K562 (cell line): ENCODE measurements at regions not wholly inside any gene's neighbourhood (a gene's known extent, or its start where the extent isn't known, plus 50 kb on each side); places are given as distances from the start of the nearest gene placed in this dataset.

ENCODE experiments used
- ATAC-seq: fragments of 200-7000 bp; cut with Tn5 transposase; 3 replicates; pipeline ENCODE4 v1.9.1; 2020; ENCODE audit warnings: moderate library complexity
- BruUV-seq: library from RNA; stranded (reverse); fragments of 400-500 nt; replicated peaks from 2 replicates; lab custom pipeline; 2021; lab: Mats Ljungman, UMichigan
- CTCF ChIA-PET: fragments of 300-600 bp; formaldehyde crosslinking; extraction: SDS; loops from one replicate; lab custom pipeline; 2021; ENCODE audit warnings: low intra/inter-chr PET ratio; lab: Yijun Ruan, JAX
- POLR2A ChIA-PET: fragments of 300-600, 350-650 bp; sonication (Branson Sonifier 250); formaldehyde crosslinking; extraction: SDS; loops from one replicate; lab custom pipeline; 2021; ENCODE audit warnings: antibody characterized with exemption, inconsistent platforms; lab: Yijun Ruan, JAX
- DNase-seq, 4 experiments: peaks; one replicate each; pipeline versions ENCODE4 v3.0.0 to v3.0.0-alpha.2; 2011 to 2018; ENCODE audit warnings: low spot score in 3 of 4, mixed read lengths in 3 of 4; ENCODE audit errors: extremely low read depth in 1 of 4
- FAIRE-seq: peaks from 2 replicates; lab custom pipeline; 2011; peaks lifted over from hg19 to GRCh38; lab: Jason Lieb, UNC
- H2AFZ ChIP-seq: 2 replicates; pipeline ENCODE4 v1.6.0; 2011; ENCODE audit warnings: low read depth, low read length, control low read depth, inconsistent platforms
- H3K27ac ChIP-seq: fragments of 200-600 bp; 3 replicates; pipeline ENCODE4 v1.8.0; 2011; ENCODE audit warnings: low read depth, mild to moderate bottlenecking, control low read depth, inconsistent platforms, low read length, moderate library complexity, mixed read lengths; ENCODE audit errors: extremely low read depth
- H3K27me3 ChIP-seq, 2 experiments: fragments of 300-600 bp in 1 of 2; 2 replicates in 1 of 2; 3 replicates in 1 of 2; pipeline versions ENCODE4 v1.6.0 to v1.8.0; 2011; ENCODE audit warnings: inconsistent platforms in 2 of 2, low read length in 2 of 2, mild to moderate bottlenecking in 1 of 2, mixed read lengths in 1 of 2, moderate library complexity in 1 of 2; ENCODE audit not compliant: control insufficient read depth in 2 of 2, insufficient read depth in 2 of 2
- H3K36me3 ChIP-seq: fragments of 300-600 bp; 3 replicates; pipeline ENCODE4 v1.8.0; 2011; ENCODE audit warnings: mild to moderate bottlenecking, low read length, inconsistent platforms; ENCODE audit not compliant: control insufficient read depth, insufficient read depth
- H3K4me1 ChIP-seq, 2 experiments: fragments of 200-600 bp in 1 of 2; replicated peaks in 1 of 2; 2 replicates in 1 of 2; 3 replicates in 1 of 2; pipeline versions ENCODE4 v1.5.1 to v1.8.0; 2011; ENCODE audit warnings: inconsistent platforms in 2 of 2, low read length in 2 of 2, mild to moderate bottlenecking in 1 of 2, mixed read lengths in 1 of 2, moderate library complexity in 1 of 2; ENCODE audit not compliant: control insufficient read depth in 2 of 2, insufficient read depth in 2 of 2
- H3K4me2 ChIP-seq: 2 replicates; pipeline ENCODE4 v1.6.1; 2011; ENCODE audit warnings: low read length, control low read depth, inconsistent platforms, mixed read lengths; ENCODE audit not compliant: insufficient read depth
- H3K4me3 ChIP-seq: fragments of 200-600 bp; sonication (generic), shearing (Covaris generic); 2 replicates; pipeline ENCODE4 v1.5.1; 2016; ENCODE audit warnings: control low read depth, inconsistent platforms
- H3K79me2 ChIP-seq: fragments of 200-600 bp; 3 replicates; pipeline ENCODE4 v1.8.0; 2011; ENCODE audit warnings: low read length, inconsistent platforms; ENCODE audit not compliant: control insufficient read depth, insufficient read depth
- H3K9ac ChIP-seq, 2 experiments: 2 replicates each; pipeline versions ENCODE4 v1.6.0 to v1.6.1; 2011; ENCODE audit warnings: low read depth in 2 of 2, low read length in 2 of 2, control low read depth in 1 of 2, inconsistent platforms in 1 of 2, mild to moderate bottlenecking in 1 of 2, mixed read lengths in 1 of 2; ENCODE audit not compliant: insufficient read depth in 1 of 2
- H3K9me1 ChIP-seq: one replicate; pipeline ENCODE4 v1.6.0; 2011; ENCODE audit warnings: inconsistent platforms, mild to moderate bottlenecking, low read length, moderate library complexity; ENCODE audit not compliant: control insufficient read depth, insufficient read depth
- H3K9me3 ChIP-seq: replicated peaks from 2 replicates; pipeline ENCODE4 v1.5.1; 2011; ENCODE audit warnings: low read depth, low read length, inconsistent platforms; ENCODE audit not compliant: control insufficient read depth, insufficient read depth
- H4K20me1 ChIP-seq: replicated peaks from 2 replicates; pipeline ENCODE4 v1.6.1; 2011; ENCODE audit warnings: low read length, inconsistent platforms, mixed read lengths; ENCODE audit not compliant: control insufficient read depth, insufficient read depth
- ARNT ChIP-seq, 2 experiments: fragments of 450-650 bp; IDR thresholded peaks; 2 replicates each; pipeline ENCODE4 v1.6.1; 2016; ENCODE audit warnings: mild to moderate bottlenecking in 1 of 2
- CEBPG ChIP-seq, 3 experiments: fragments of 200-800 bp in 1 of 3; sonication (Bioruptor generic) in 1 of 3; sonication (generic) in 1 of 3; formaldehyde crosslinking in 1 of 3; IDR thresholded peaks in 2 of 3; conservative IDR thresholded peaks in 1 of 3; 2 replicates each; pipeline versions ENCODE4 v1.6.1 to v1.8.0; 2016 to 2022; ENCODE audit warnings: missing compliant biosample characterization in 2 of 3, missing genetic modification characterization in 2 of 3, mild to moderate bottlenecking in 1 of 3, missing genetic modification reagents in 1 of 3
- CSDE1 ChIP-seq, 2 experiments: fragments of 450-650 bp; IDR thresholded peaks; 2 replicates each; pipeline ENCODE4 v1.6.1; 2016; ENCODE audit warnings: mild to moderate bottlenecking in 1 of 2
- HDAC3 ChIP-seq: fragments of 450-650 bp; IDR thresholded peaks from 2 replicates; pipeline ENCODE4 v1.6.1; 2018; ENCODE audit warnings: borderline replicate concordance, mild to moderate bottlenecking, moderate library complexity; ENCODE audit not compliant: partially characterized antibody
- KDM1A ChIP-seq, 2 experiments: fragments of 450-650 bp; IDR thresholded peaks; 2 replicates each; pipeline ENCODE4 v1.6.1; 2016; ENCODE audit warnings: mild to moderate bottlenecking in 2 of 2
- KLF1 ChIP-seq: fragments of 450-650 bp; IDR thresholded peaks from 2 replicates; pipeline ENCODE4 v1.6.1; 2016; ENCODE audit warnings: missing genetic modification characterization, missing compliant biosample characterization
- NEUROD1 ChIP-seq: fragments of 150-350 bp; IDR thresholded peaks from 2 replicates; pipeline ENCODE4 v1.6.1; 2014; ENCODE audit warnings: borderline replicate concordance, low read length, low read depth; ENCODE audit not compliant: partially characterized antibody
- NR1H2 ChIP-seq: sonication (generic); formaldehyde crosslinking; IDR thresholded peaks from 2 replicates; pipeline ENCODE4 v1.4.0; 2020; ENCODE audit warnings: mild to moderate bottlenecking, missing genetic modification reagents
- PCBP2 ChIP-seq: fragments of 200-400 bp; formaldehyde crosslinking; IDR thresholded peaks from 2 replicates; pipeline ENCODE4 v1.6.1; 2018; ENCODE audit warnings: low read length, low read depth, mild to moderate bottlenecking, moderate library complexity; ENCODE audit not compliant: poor library complexity, severe bottlenecking
- POLR2AphosphoS5 ChIP-seq: IDR thresholded peaks from 2 replicates; pipeline ENCODE4 v1.6.1; 2011; ENCODE audit warnings: mild to moderate bottlenecking, low read depth, low read length, moderate library complexity; ENCODE audit not compliant: control insufficient read depth, insufficient read depth
- POLR2H ChIP-seq: IDR thresholded peaks from 2 replicates; pipeline ENCODE4 v1.6.1; 2016; ENCODE audit warnings: missing genetic modification characterization, low read depth, mild to moderate bottlenecking, control low read depth, missing compliant biosample characterization, moderate library complexity
- SMARCE1 ChIP-seq: fragments of 450-650 bp; IDR thresholded peaks from 2 replicates; pipeline ENCODE4 v1.7.1; 2016; ENCODE audit warnings: mild to moderate bottlenecking
- XRCC3 ChIP-seq: fragments of 450-650 bp; IDR thresholded peaks from 2 replicates; pipeline ENCODE4 v1.6.1; 2017; ENCODE audit warnings: mild to moderate bottlenecking, moderate library complexity
- ZKSCAN3 ChIP-seq: fragments of 250-450 bp; sonication (Bioruptor Pico); IDR thresholded peaks from 2 replicates; pipeline ENCODE4 v1.4.0; 2020
- ZNF263 ChIP-seq: sonication (generic); formaldehyde crosslinking; IDR thresholded peaks from 2 replicates; pipeline ENCODE4 v1.8.0; 2022; ENCODE audit warnings: mild to moderate bottlenecking, missing genetic modification reagents, borderline replicate concordance
- ZNF316 ChIP-seq: fragments of 450-650 bp; IDR thresholded peaks from 2 replicates; pipeline ENCODE4 v1.6.1; 2016
- ZNF324 ChIP-seq: fragments of 250-450 bp; sonication (Bioruptor Pico); IDR thresholded peaks from 2 replicates; pipeline ENCODE4 v1.4.0; 2020; ENCODE audit warnings: mild to moderate bottlenecking
- WGBS: fragments of 100-300 bp; shearing (Covaris generic); methylation state at CpG from one replicate; pipeline ENCODE4 v1.1.6; 2016; ENCODE audit warnings: low coverage, mixed read lengths; ENCODE audit not compliant: insufficient coverage; ENCODE audit errors: missing lambda C conversion rate; 5-methylcytosine and 5-hydroxymethylcytosine counted together
- in situ Hi-C: fragments of 300-500 bp; cut with MboI; formaldehyde crosslinking; loops from 4 replicates; pipeline ENCODE4 v1.15.0; 2018; ENCODE audit warnings: inconsistent platforms, mixed read lengths
- intact Hi-C: fragments of 100-400 bp; cut with micrococcal nuclease; formaldehyde crosslinking; loops from 2 replicates; pipeline ENCODE4 v1.14.2; 2022
- TF ChIP-seq, protein P1 (sequence below): fragments of 250-450 bp; sonication (Bioruptor Pico); IDR thresholded peaks from 2 replicates; pipeline ENCODE4 v1.8.0; 2021; ENCODE audit warnings: moderate library complexity, mild to moderate bottlenecking, inconsistent platforms
- TF ChIP-seq, protein P2 (sequence below): sonication (generic); formaldehyde crosslinking; IDR thresholded peaks from 2 replicates; pipeline ENCODE4 v1.4.0; 2020; ENCODE audit warnings: mild to moderate bottlenecking, missing genetic modification reagents
- TF ChIP-seq, protein P3 (sequence below): fragments of 450-650 bp; IDR thresholded peaks from one replicate; pipeline ENCODE4 v1.6.1; 2018; ENCODE audit warnings: mild to moderate bottlenecking, moderate library complexity; ENCODE audit not compliant: partially characterized antibody

DNA sequence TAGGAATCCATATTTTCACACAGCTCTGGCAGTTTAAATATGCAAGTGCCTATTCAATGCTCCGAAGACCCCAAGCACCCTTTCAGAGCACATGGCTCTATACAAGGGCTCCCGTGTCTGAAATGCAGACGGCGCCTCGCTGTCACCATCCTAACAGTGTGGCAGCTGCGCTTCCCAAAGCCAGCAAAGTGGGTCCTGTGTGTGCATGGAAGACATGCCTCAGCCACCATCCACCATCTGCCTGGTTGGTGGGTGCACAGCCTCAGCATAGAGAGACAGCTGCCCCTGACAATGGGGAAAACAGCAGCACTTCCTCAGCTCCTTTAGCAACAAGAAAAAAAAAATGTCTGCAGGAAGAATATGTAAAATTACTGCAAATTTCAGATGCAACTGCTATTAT, 218.1 kb downstream of the SP3 start:
- Histone ChIP-seq H3K79me2 (no peaks in the 10 kb centered on the region), H3K27ac (no peak overlapping the region), H3K9me1 (no peaks in the 10 kb centered on the region), H3K27me3 (peaks cover 21 to 33% of the 10 kb centered on the region in 2 experiments), H2AFZ (no peak overlapping the region), H3K9ac (no peak overlapping the region), H3K36me3 (no peaks in the 10 kb centered on the region), H3K9me3 (no peaks in the 10 kb centered on the region), H4K20me1 (no peaks in the 10 kb centered on the region), H3K4me2 (no peak overlapping the region), H3K4me3 (no peak overlapping the region), H3K4me1 (no peaks in the 10 kb centered on the region)
- ChIA-PET POLR2A (interaction anchor here (1.8 kb wide), 1 partner anchor 9 kb away, joined by 5 read pairs; no protein-coding TSS in a partner anchor), CTCF (no interaction called here)
- WGBS, result 0% methylated on average over 6 of the region's 6 CpGs
- intact Hi-C loops, result loop anchor here (5.0 to 10.0 kb wide), 2 partner anchors 175 to 598 kb away; no protein-coding TSS in a partner anchor
- BruUV-seq, result no TSS peak
- ATAC-seq (no peak), DNase-seq (no peak), FAIRE-seq (no peak)
- in situ Hi-C loops, result no loop called here
- TF ChIP-seq POLR2AphosphoS5 (no peak), NEUROD1 (no peak), XRCC3 (no peak), SMARCE1 (no peak), HDAC3 (no peak), NR1H2 (CRISPR knock-in tag) (no peak), KDM1A (IDR thresholded peaks at IDR 0.05) (no peak), PCBP2 (no peak), CEBPG (CRISPR knock-in tag; IDR thresholded peaks at IDR 0.05) (no peak), CEBPG (tag; conservative IDR thresholded peaks at IDR 0.05 in 1 of 2, IDR thresholded peaks at IDR 0.05 in 1 of 2) (no peak), POLR2H (no peak), KLF1 (tag) (no peak), ZNF263 (no peak), ZNF316 (no peak), ZKSCAN3 (CRISPR knock-in tag) (no peak), ARNT (IDR thresholded peaks at IDR 0.05) (no peak), CSDE1 (IDR thresholded peaks at IDR 0.05) (no peak), ZNF324 (CRISPR knock-in tag) (no peak)
- TF ChIP-seq, protein P1, sequence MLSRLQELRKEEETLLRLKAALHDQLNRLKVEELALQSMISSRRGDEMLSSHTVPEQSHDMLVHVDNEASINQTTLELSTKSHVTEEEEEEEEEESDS (CRISPR knock-in tag), result no peak
- TF ChIP-seq, protein P2, sequence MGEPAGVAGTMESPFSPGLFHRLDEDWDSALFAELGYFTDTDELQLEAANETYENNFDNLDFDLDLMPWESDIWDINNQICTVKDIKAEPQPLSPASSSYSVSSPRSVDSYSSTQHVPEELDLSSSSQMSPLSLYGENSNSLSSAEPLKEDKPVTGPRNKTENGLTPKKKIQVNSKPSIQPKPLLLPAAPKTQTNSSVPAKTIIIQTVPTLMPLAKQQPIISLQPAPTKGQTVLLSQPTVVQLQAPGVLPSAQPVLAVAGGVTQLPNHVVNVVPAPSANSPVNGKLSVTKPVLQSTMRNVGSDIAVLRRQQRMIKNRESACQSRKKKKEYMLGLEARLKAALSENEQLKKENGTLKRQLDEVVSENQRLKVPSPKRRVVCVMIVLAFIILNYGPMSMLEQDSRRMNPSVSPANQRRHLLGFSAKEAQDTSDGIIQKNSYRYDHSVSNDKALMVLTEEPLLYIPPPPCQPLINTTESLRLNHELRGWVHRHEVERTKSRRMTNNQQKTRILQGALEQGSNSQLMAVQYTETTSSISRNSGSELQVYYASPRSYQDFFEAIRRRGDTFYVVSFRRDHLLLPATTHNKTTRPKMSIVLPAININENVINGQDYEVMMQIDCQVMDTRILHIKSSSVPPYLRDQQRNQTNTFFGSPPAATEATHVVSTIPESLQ (CRISPR knock-in tag), result no peak
- TF ChIP-seq, protein P3, sequence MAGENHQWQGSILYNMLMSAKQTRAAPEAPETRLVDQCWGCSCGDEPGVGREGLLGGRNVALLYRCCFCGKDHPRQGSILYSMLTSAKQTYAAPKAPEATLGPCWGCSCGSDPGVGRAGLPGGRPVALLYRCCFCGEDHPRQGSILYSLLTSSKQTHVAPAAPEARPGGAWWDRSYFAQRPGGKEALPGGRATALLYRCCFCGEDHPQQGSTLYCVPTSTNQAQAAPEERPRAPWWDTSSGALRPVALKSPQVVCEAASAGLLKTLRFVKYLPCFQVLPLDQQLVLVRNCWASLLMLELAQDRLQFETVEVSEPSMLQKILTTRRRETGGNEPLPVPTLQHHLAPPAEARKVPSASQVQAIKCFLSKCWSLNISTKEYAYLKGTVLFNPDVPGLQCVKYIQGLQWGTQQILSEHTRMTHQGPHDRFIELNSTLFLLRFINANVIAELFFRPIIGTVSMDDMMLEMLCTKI, result no peak
